IPS-NIHi7 (cell line): ENCODE measurements at regions not wholly inside any gene's neighbourhood (a gene's known extent, or its start where the extent isn't known, plus 50 kb on each side); places are given as distances from the start of the nearest gene placed in this dataset.

Experiments used
- DNase-seq: peaks from one replicate; pipeline ENCODE4 v3.0.0; 2012; ENCODE audit warnings: mixed read lengths; ENCODE audit errors: extremely low spot score

- no peak for DNase-seq
These were observed 102.7 kb downstream of the UCHL1 start for GRCh38 chr4:41359422-41359775.

GRCh38 chr4:41359836-41360213 lies 103.1 kb downstream of the UCHL1 start:
- no peak for DNase-seq

- peak; percentile 66 for DNase-seq
These were observed 103.6 kb downstream of the UCHL1 start for GRCh38 chr4:41360214-41360920.

GRCh38 chr4:41360921-41361793 lies 104.4 kb downstream of the UCHL1 start:
- DNase-seq = peak; percentile 21

GRCh38 chr4:41361794-41362526 lies 105.2 kb downstream of the UCHL1 start:
- no peak for DNase-seq

GRCh38 chr4:41362621-41363383 lies 106.1 kb downstream of the UCHL1 start:
- peak; percentile 52 for DNase-seq

- no peak for DNase-seq
These were observed 106.8 kb downstream of the UCHL1 start for GRCh38 chr4:41363384-41363981.

- DNase-seq = no peak
These were observed 108.1 kb downstream of the UCHL1 start for GRCh38 chr4:41364876-41365275.

- DNase-seq = no peak
These were observed 109.0 kb downstream of the UCHL1 start for GRCh38 chr4:41365681-41366080.

- DNase-seq = no peak
These were observed 110.3 kb downstream of the UCHL1 start for GRCh38 chr4:41366911-41367517.

- no peak for DNase-seq
These were observed 113.0 kb downstream of the UCHL1 start for GRCh38 chr4:41369680-41370079.

GRCh38 chr4:41373221-41373620 lies 116.5 kb downstream of the UCHL1 start:
- DNase-seq = no peak

- DNase-seq = no peak
These were observed 117.8 kb downstream of the UCHL1 start for GRCh38 chr4:41374490-41374889.

- DNase-seq = no peak
These were observed 118.8 kb downstream of the UCHL1 start for GRCh38 chr4:41375561-41375960.

- no peak for DNase-seq
These were observed 120.5 kb downstream of the UCHL1 start for GRCh38 chr4:41377196-41377595.

GRCh38 chr4:41379230-41379629 lies 122.5 kb downstream of the UCHL1 start:
- DNase-seq = no peak

- no peak for DNase-seq
These were observed 123.9 kb downstream of the UCHL1 start for GRCh38 chr4:41380511-41381157.

- DNase-seq = no peak
These were observed 124.7 kb downstream of the UCHL1 start for GRCh38 chr4:41381384-41381783.

GRCh38 chr4:41384992-41385391 lies 128.3 kb downstream of the UCHL1 start:
- no peak for DNase-seq

GRCh38 chr4:41385481-41385880 lies 128.8 kb downstream of the UCHL1 start:
- DNase-seq = no peak
